KMS-11 (cell line): ENCODE measurements at regions not wholly inside any gene's neighbourhood (a gene's known extent, or its start where the extent isn't known, plus 50 kb on each side); places are given as distances from the start of the nearest gene placed in this dataset.

ENCODE experiments used
- H2AFZ ChIP-seq: fragments of 200-600 bp; sonication (generic); 2 replicates; pipeline ENCODE4 v1.6.1; 2016; ENCODE audit warnings: antibody characterized with exemption, mixed run types, low read depth
- H3K27ac ChIP-seq: fragments of 200-600 bp; sonication (generic); 2 replicates; pipeline ENCODE4 v1.6.1; 2016; ENCODE audit warnings: mild to moderate bottlenecking, mixed run types
- H3K27me3 ChIP-seq: fragments of 200-600 bp; sonication (generic); 2 replicates; pipeline ENCODE4 v1.6.1; 2017; ENCODE audit warnings: mild to moderate bottlenecking, low read depth, mixed run types, moderate library complexity; ENCODE audit not compliant: insufficient read depth
- H3K36me3 ChIP-seq: fragments of 200-600 bp; sonication (generic); 2 replicates; pipeline ENCODE4 v1.6.1; 2017; ENCODE audit warnings: mild to moderate bottlenecking, mixed run types; ENCODE audit not compliant: insufficient read depth
- H3K4me1 ChIP-seq: fragments of 200-600 bp; sonication (generic); 2 replicates; pipeline ENCODE4 v1.6.1; 2016; ENCODE audit warnings: mild to moderate bottlenecking, low read depth, mixed run types; ENCODE audit not compliant: poor library complexity, severe bottlenecking
- H3K4me2 ChIP-seq: fragments of 200-600 bp; sonication (generic); 2 replicates; pipeline ENCODE4 v1.7.0; 2016; ENCODE audit warnings: mild to moderate bottlenecking, mixed run types
- H3K4me3 ChIP-seq: fragments of 200-600 bp; sonication (generic); IDR thresholded peaks from 2 replicates; pipeline ENCODE4 v1.6.1; 2017; ENCODE audit warnings: low read depth, low read length, mixed read lengths; ENCODE audit not compliant: insufficient read depth
- H3K79me2 ChIP-seq: fragments of 200-600 bp; sonication (generic); 2 replicates; pipeline ENCODE4 v1.6.1; 2016; ENCODE audit warnings: low read depth, mixed run types; ENCODE audit not compliant: insufficient read depth
- H3K9ac ChIP-seq: fragments of 200-600 bp; sonication (generic); 2 replicates; pipeline ENCODE4 v1.6.1; 2016; ENCODE audit warnings: mild to moderate bottlenecking, mixed run types
- H4K20me1 ChIP-seq: fragments of 200-600 bp; sonication (generic); 2 replicates; pipeline ENCODE4 v1.6.1; 2016; ENCODE audit warnings: mild to moderate bottlenecking, mixed run types; ENCODE audit not compliant: insufficient read depth
- CTCF ChIP-seq: fragments of 200-600 bp; sonication (generic); conservative IDR thresholded peaks from 2 replicates; pipeline ENCODE4 v1.6.1; 2017; ENCODE audit warnings: low read depth, mild to moderate bottlenecking, antibody characterized with exemption, low read length, moderate library complexity, mixed read lengths

DNA sequence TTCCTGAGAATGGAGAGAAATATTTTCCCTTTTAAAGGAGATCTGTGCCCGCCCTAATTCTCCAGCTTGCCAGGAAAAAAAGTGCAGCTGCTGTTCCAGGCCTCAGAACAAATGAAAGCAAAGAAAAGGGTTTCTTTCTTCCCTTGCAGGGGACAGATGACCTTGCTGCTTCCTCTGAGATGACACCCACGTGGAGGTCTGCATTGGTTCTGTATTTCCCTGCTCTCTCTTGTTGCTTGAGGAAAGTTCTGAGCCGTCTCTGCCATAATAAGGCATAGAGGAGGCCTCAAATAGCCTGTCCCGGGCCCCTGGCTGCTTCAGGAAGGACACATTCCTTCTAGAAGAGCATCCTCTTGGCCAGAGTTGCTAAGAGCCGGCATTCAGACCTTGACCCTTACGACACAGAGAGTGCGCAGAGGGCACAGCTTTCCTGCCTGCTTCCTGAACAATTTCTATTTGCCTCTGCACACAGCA, 501.8 kb upstream of the SULF2 start:
- Histone ChIP-seq H3K4me1 (no peaks in the 10 kb centered on the region), H3K9ac (no peak overlapping the region), H3K27ac (no peak overlapping the region), H2AFZ (no peak overlapping the region), H3K36me3 (no peaks in the 10 kb centered on the region), H3K27me3 (peaks cover 53% of the 10 kb centered on the region), H3K79me2 (no peaks in the 10 kb centered on the region), H3K4me3 (no peak overlapping the region), H3K4me2 (no peak overlapping the region), H4K20me1 (no peaks in the 10 kb centered on the region)
- TF ChIP-seq CTCF: no peak

GRCh38 chr20:48286601-48287000, 501.3 kb upstream of the SULF2 start:
- no peaks in the 10 kb centered on the region for H4K20me1 ChIP-seq
- H3K9ac ChIP-seq: no peak overlapping the region
- no peaks in the 10 kb centered on the region for H3K4me1 ChIP-seq
- no peak for TF ChIP-seq CTCF
- no peak overlapping the region for H2AFZ ChIP-seq
- no peak overlapping the region for H3K27ac ChIP-seq
- no peak overlapping the region for H3K4me2 ChIP-seq
- H3K27me3 ChIP-seq: peaks cover 52% of the 10 kb centered on the region; the same call in 1 of the 2 replicates
- H3K79me2 ChIP-seq: no peaks in the 10 kb centered on the region
- no peak overlapping the region for H3K4me3 ChIP-seq
- no peaks in the 10 kb centered on the region for H3K36me3 ChIP-seq

- no peak overlapping the region for H3K9ac ChIP-seq
These were observed 500.4 kb upstream of the SULF2 start for GRCh38 chr20:48285656-48286055.

GRCh38 chr20:48284837-48285236, 499.6 kb upstream of the SULF2 start:
- Histone ChIP-seq H3K4me2 (no peak overlapping the region), H3K36me3 (no peaks in the 10 kb centered on the region), H3K4me3 (no peak overlapping the region), H3K79me2 (no peaks in the 10 kb centered on the region), H3K9ac (no peak overlapping the region), H2AFZ (no peak overlapping the region), H3K4me1 (no peaks in the 10 kb centered on the region), H3K27ac (no peak overlapping the region), H3K27me3 (peaks cover 41% of the 10 kb centered on the region; the same call in 1 of the 2 replicates), H4K20me1 (no peaks in the 10 kb centered on the region)
- TF ChIP-seq CTCF: no peak

More at GRCh38 chr20:48285656-48286055, 500.4 kb upstream of the SULF2 start:
- no peak overlapping the region for H3K4me2 ChIP-seq
- H3K27me3 ChIP-seq: peaks cover 43% of the 10 kb centered on the region; the same call in 1 of the 2 replicates
- H2AFZ ChIP-seq: no peak overlapping the region
- no peaks in the 10 kb centered on the region for H4K20me1 ChIP-seq
- no peak overlapping the region for H3K4me3 ChIP-seq
- H3K79me2 ChIP-seq: no peaks in the 10 kb centered on the region
- TF ChIP-seq CTCF: no peak
- H3K27ac ChIP-seq: no peak overlapping the region
- no peaks in the 10 kb centered on the region for H3K4me1 ChIP-seq
- H3K36me3 ChIP-seq: no peaks in the 10 kb centered on the region
